GM12878 (cell line): ENCODE measurements at regions not wholly inside any gene's neighbourhood (a gene's known extent, or its start where the extent isn't known, plus 50 kb on each side); places are given as distances from the start of the nearest gene placed in this dataset.

Experiments used
- ATAC-seq: fragments of 200-7000 bp; cut with Tn5 transposase; 3 replicates; pipeline ENCODE4 v1.9.1; 2020; ENCODE audit warnings: mild to moderate bottlenecking, moderate library complexity
- BruUV-seq: library from RNA; stranded (reverse); fragments of 400-500 nt; replicated peaks from 2 replicates; lab custom pipeline; 2021; lab: Mats Ljungman, UMichigan
- CTCF ChIA-PET: fragments of 300-600 bp; sonication (Branson Sonifier 250); formaldehyde crosslinking; extraction: SDS; loops from one replicate; lab custom pipeline; 2021; ENCODE audit warnings: inconsistent platforms; lab: Yijun Ruan, JAX
- POLR2A ChIA-PET: fragments of 350-600 bp; formaldehyde crosslinking; extraction: SDS; loops from one replicate; lab custom pipeline; 2021; ENCODE audit warnings: inconsistent platforms; lab: Charles Lee
- RAD21 ChIA-PET: fragments of 300-600 bp; sonication (Branson Sonifier 250); formaldehyde crosslinking; loops from one replicate; lab custom pipeline; 2023; ENCODE audit warnings: antibody characterized with exemption; ENCODE audit not compliant: unreplicated experiment; lab: Charles Lee
- SMC1A ChIA-PET: fragments of 300-600 bp; sonication (Branson Sonifier 250); formaldehyde crosslinking; loops from one replicate; lab custom pipeline; 2023; ENCODE audit not compliant: unreplicated experiment, uncharacterized antibody; lab: Charles Lee
- DNase-seq: peaks from one replicate; pipeline ENCODE4 v3.0.0-alpha.2; 2011; ENCODE audit warnings: low read depth, low spot score
- FAIRE-seq: peaks from 3 replicates; lab custom pipeline; 2011; peaks lifted over from hg19 to GRCh38; lab: Jason Lieb, UNC
- H2AFZ ChIP-seq: 2 replicates; pipeline ENCODE4 v1.6.0; 2011; ENCODE audit warnings: low read depth, low read length, control low read depth; ENCODE audit not compliant: control insufficient read depth
- H3K27ac ChIP-seq: 2 replicates; pipeline ENCODE4 v1.5.1; 2011; ENCODE audit warnings: control low read depth; ENCODE audit not compliant: control insufficient read depth, insufficient read depth
- H3K27me3 ChIP-seq, 2 experiments: replicated peaks in 1 of 2; 2 replicates each; pipeline versions ENCODE4 v1.6.0 to v1.6.1; 2011; ENCODE audit warnings: low read length in 1 of 2; ENCODE audit not compliant: control insufficient read depth in 2 of 2, insufficient read depth in 2 of 2
- H3K36me3 ChIP-seq, 2 experiments: 2 replicates each; pipeline ENCODE4 v1.5.1; 2011; ENCODE audit warnings: low read length in 1 of 2; ENCODE audit not compliant: control insufficient read depth in 2 of 2, insufficient read depth in 2 of 2
- H3K4me1 ChIP-seq: 2 replicates; pipeline ENCODE4 v1.6.1; 2011; ENCODE audit warnings: mild to moderate bottlenecking, low read length, moderate library complexity, mixed read lengths; ENCODE audit not compliant: control insufficient read depth, insufficient read depth
- H3K4me2 ChIP-seq: 2 replicates; pipeline ENCODE4 v1.6.0; 2011; ENCODE audit warnings: control low read depth; ENCODE audit not compliant: control insufficient read depth, insufficient read depth
- H3K4me3 ChIP-seq: fragments of 200-600 bp; sonication (generic); 2 replicates; pipeline ENCODE4 v1.5.1; 2016
- H3K79me2 ChIP-seq: 2 replicates; pipeline ENCODE4 v1.6.0; 2011; ENCODE audit warnings: low read length; ENCODE audit not compliant: control insufficient read depth, insufficient read depth
- H3K9ac ChIP-seq: 2 replicates; pipeline ENCODE4 v1.8.0; 2011; ENCODE audit warnings: low read length, control low read depth, mixed read lengths; ENCODE audit not compliant: control insufficient read depth, insufficient read depth
- H3K9me3 ChIP-seq: replicated peaks from 3 replicates; pipeline ENCODE4 v1.5.1; 2011; ENCODE audit warnings: mild to moderate bottlenecking, low read length; ENCODE audit not compliant: control insufficient read depth, insufficient read depth
- H4K20me1 ChIP-seq: 2 replicates; pipeline ENCODE4 v1.6.0; 2011; ENCODE audit not compliant: control insufficient read depth, insufficient read depth
- MXI1 ChIP-seq: fragments of 150-350 bp; IDR thresholded peaks from 2 replicates; pipeline ENCODE4 v1.6.1; 2011; ENCODE audit warnings: low read depth, mild to moderate bottlenecking, inconsistent platforms, low read length, improper control_type of control experiment
- NFYB ChIP-seq: IDR thresholded peaks from 2 replicates; pipeline ENCODE4 v1.6.1; 2011; ENCODE audit warnings: low read depth, mild to moderate bottlenecking, low read length, improper control_type of control experiment, moderate library complexity; ENCODE audit not compliant: insufficient read depth
- WGBS: methylation state at CpG from one replicate; pipeline ENCODE4 v1.1.6; 2016; ENCODE audit warnings: low lambda C conversion rate; ENCODE audit not compliant: insufficient replicate concordance, insufficient coverage; ENCODE audit errors: missing lambda C conversion rate; 5-methylcytosine and 5-hydroxymethylcytosine counted together
- in situ Hi-C: fragments of 300-500 bp; cut with MboI; formaldehyde crosslinking; loops from 9 replicates; pipeline ENCODE4 v1.14.3; 2018; ENCODE audit warnings: mixed read lengths
- intact Hi-C: fragments of 100-400 bp; cut with micrococcal nuclease; formaldehyde crosslinking; loops from one replicate; pipeline ENCODE4 v1.14.2; 2022; ENCODE audit not compliant: unreplicated experiment
- TF ChIP-seq, protein P1 (sequence below): fragments of 450-650 bp; IDR thresholded peaks from 2 replicates; pipeline ENCODE4 v1.6.1; 2016; ENCODE audit warnings: mild to moderate bottlenecking, moderate library complexity, borderline replicate concordance
- TF ChIP-seq, protein P2 (sequence below): fragments of 450-650 bp; IDR thresholded peaks from 2 replicates; pipeline ENCODE4 v1.6.1; 2016; ENCODE audit warnings: mild to moderate bottlenecking
- TF ChIP-seq, protein P3 (sequence below): IDR thresholded peaks from 2 replicates; pipeline ENCODE4 v1.6.1; 2012; ENCODE audit warnings: low read depth, low read length, improper control_type of control experiment

DNA sequence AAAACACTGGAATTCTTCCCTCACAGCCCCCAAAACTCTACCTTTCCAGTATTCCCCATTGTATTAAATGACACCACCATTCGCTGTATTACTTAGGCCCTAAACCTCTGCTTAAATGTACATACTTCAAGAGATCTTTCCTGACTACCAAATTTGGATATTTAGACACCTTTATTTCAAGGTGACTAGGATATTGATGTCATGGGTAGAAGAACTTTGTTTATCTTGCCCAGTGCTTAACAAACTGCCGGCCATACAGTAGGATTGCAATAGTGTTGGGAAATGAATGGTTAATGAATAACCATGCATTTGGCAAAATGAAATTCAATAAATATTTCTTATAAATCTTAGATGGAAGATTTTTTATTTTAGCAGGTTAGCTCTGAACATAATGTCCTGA, 86.2 kb upstream of the CA10 start:
- in situ Hi-C loops (no loop called here), intact Hi-C loops (no loop called here)
- H3K9me3 ChIP-seq: no peaks in the 10 kb centered on the region
- no TSS peak for BruUV-seq
- H3K9ac ChIP-seq: no peak overlapping the region
- TF ChIP-seq, protein P1, sequence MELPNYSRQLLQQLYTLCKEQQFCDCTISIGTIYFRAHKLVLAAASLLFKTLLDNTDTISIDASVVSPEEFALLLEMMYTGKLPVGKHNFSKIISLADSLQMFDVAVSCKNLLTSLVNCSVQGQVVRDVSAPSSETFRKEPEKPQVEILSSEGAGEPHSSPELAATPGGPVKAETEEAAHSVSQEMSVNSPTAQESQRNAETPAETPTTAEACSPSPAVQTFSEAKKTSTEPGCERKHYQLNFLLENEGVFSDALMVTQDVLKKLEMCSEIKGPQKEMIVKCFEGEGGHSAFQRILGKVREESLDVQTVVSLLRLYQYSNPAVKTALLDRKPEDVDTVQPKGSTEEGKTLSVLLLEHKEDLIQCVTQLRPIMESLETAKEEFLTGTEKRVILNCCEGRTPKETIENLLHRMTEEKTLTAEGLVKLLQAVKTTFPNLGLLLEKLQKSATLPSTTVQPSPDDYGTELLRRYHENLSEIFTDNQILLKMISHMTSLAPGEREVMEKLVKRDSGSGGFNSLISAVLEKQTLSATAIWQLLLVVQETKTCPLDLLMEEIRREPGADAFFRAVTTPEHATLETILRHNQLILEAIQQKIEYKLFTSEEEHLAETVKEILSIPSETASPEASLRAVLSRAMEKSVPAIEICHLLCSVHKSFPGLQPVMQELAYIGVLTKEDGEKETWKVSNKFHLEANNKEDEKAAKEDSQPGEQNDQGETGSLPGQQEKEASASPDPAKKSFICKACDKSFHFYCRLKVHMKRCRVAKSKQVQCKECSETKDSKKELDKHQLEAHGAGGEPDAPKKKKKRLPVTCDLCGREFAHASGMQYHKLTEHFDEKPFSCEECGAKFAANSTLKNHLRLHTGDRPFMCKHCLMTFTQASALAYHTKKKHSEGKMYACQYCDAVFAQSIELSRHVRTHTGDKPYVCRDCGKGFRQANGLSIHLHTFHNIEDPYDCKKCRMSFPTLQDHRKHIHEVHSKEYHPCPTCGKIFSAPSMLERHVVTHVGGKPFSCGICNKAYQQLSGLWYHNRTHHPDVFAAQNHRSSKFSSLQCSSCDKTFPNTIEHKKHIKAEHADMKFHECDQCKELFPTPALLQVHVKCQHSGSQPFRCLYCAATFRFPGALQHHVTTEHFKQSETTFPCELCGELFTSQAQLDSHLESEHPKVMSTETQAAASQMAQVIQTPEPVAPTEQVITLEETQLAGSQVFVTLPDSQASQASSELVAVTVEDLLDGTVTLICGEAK: no peak
- TF ChIP-seq, protein P2, sequence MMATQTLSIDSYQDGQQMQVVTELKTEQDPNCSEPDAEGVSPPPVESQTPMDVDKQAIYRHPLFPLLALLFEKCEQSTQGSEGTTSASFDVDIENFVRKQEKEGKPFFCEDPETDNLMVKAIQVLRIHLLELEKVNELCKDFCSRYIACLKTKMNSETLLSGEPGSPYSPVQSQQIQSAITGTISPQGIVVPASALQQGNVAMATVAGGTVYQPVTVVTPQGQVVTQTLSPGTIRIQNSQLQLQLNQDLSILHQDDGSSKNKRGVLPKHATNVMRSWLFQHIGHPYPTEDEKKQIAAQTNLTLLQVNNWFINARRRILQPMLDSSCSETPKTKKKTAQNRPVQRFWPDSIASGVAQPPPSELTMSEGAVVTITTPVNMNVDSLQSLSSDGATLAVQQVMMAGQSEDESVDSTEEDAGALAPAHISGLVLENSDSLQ: no peak
- TF ChIP-seq MXI1: no peak
- TF ChIP-seq, protein P3, sequence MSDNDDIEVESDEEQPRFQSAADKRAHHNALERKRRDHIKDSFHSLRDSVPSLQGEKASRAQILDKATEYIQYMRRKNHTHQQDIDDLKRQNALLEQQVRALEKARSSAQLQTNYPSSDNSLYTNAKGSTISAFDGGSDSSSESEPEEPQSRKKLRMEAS: no peak
- TF ChIP-seq NFYB: no peak
- RAD21 ChIA-PET: no interaction called here
- H2AFZ ChIP-seq: no peak overlapping the region
- no peak for FAIRE-seq
- H3K4me1 ChIP-seq: no peaks in the 10 kb centered on the region
- SMC1A ChIA-PET: no interaction called here
- H3K27ac ChIP-seq: no peak overlapping the region
- H3K27me3 ChIP-seq: no peaks in the 10 kb centered on the region
- no peak overlapping the region for H3K4me2 ChIP-seq
- H3K36me3 ChIP-seq: no peaks in the 10 kb centered on the region
- no peak overlapping the region for H3K4me3 ChIP-seq
- DNase-seq: no peak
- no peak for ATAC-seq
- no peaks in the 10 kb centered on the region for H3K79me2 ChIP-seq
- 29% methylated on average over 2 of the region's 2 CpGs for WGBS
- POLR2A ChIA-PET: no interaction called here
- H4K20me1 ChIP-seq: no peaks in the 10 kb centered on the region
- CTCF ChIA-PET: no interaction called here
